DND-41 (cell line): ENCODE measurements at regions not wholly inside any gene's neighbourhood (a gene's known extent, or its start where the extent isn't known, plus 50 kb on each side); places are given as distances from the start of the nearest gene placed in this dataset.

Experiments
- ATAC-seq: fragments of 200-7000 bp; cut with Tn5 transposase; 3 replicates; pipeline ENCODE4 v1.9.1; 2021; ENCODE audit warnings: low read depth; ENCODE audit not compliant: insufficient read depth
- DNase-seq: peaks from one replicate; pipeline ENCODE4 v3.0.0-alpha.2; 2020
- H2AFZ ChIP-seq: 2 replicates; pipeline ENCODE4 v1.6.0; 2012; ENCODE audit warnings: low read depth, low read length
- H3K27ac ChIP-seq: 2 replicates; pipeline ENCODE4 v1.5.1; 2012; ENCODE audit warnings: low read length, inconsistent platforms
- H3K27me3 ChIP-seq: fragments of 200-600 bp; sonication (generic); 2 replicates; pipeline ENCODE4 v1.6.0; 2012; ENCODE audit warnings: low read length, mild to moderate bottlenecking, inconsistent platforms; ENCODE audit not compliant: insufficient read depth, poor library complexity
- H3K36me3 ChIP-seq: 2 replicates; pipeline ENCODE4 v1.5.1; 2012; ENCODE audit warnings: low read length, inconsistent platforms; ENCODE audit not compliant: insufficient read depth
- H3K4me1 ChIP-seq: 2 replicates; pipeline ENCODE4 v1.5.1; 2012; ENCODE audit warnings: mild to moderate bottlenecking, low read length; ENCODE audit not compliant: insufficient read depth
- H3K4me2 ChIP-seq: 2 replicates; pipeline ENCODE4 v1.6.0; 2012; ENCODE audit warnings: mild to moderate bottlenecking, moderate library complexity, low read length, inconsistent platforms; ENCODE audit not compliant: insufficient read depth
- H3K4me3 ChIP-seq, 2 experiments: fragments of 200-600 bp in 1 of 2; shearing (Covaris generic) in 1 of 2; 2 replicates each; pipeline ENCODE4 v1.5.1; 2012 to 2016; ENCODE audit warnings: inconsistent platforms in 2 of 2, low read length in 2 of 2, mild to moderate bottlenecking in 2 of 2, low read depth in 1 of 2, moderate library complexity in 1 of 2
- H3K79me2 ChIP-seq: 2 replicates; pipeline ENCODE4 v1.6.0; 2012; ENCODE audit warnings: low read length, inconsistent platforms; ENCODE audit not compliant: insufficient read depth
- H3K9ac ChIP-seq: 2 replicates; pipeline ENCODE4 v1.6.0; 2012; ENCODE audit warnings: low read depth, mild to moderate bottlenecking, inconsistent platforms, low read length, moderate library complexity
- H3K9me3 ChIP-seq: 2 replicates; pipeline ENCODE4 v1.5.1; 2012; ENCODE audit warnings: low read length, moderate library complexity, mild to moderate bottlenecking, inconsistent platforms; ENCODE audit not compliant: insufficient read depth, severe bottlenecking
- H4K20me1 ChIP-seq: 2 replicates; pipeline ENCODE4 v1.6.0; 2012; ENCODE audit warnings: low read length; ENCODE audit not compliant: insufficient read depth
- EZH2 ChIP-seq: IDR thresholded peaks from 3 replicates; pipeline ENCODE4 v1.6.1; 2012; ENCODE audit warnings: borderline replicate concordance, low read depth, mild to moderate bottlenecking, moderate library complexity, low read length, inconsistent platforms; ENCODE audit not compliant: severe bottlenecking
- TF ChIP-seq, protein P1 (sequence below): IDR thresholded peaks from 2 replicates; pipeline ENCODE4 v1.5.1; 2012; ENCODE audit warnings: borderline replicate concordance, low read length, moderate library complexity, mild to moderate bottlenecking; ENCODE audit not compliant: poor library complexity, severe bottlenecking; ENCODE audit errors: extremely low read depth

DNA sequence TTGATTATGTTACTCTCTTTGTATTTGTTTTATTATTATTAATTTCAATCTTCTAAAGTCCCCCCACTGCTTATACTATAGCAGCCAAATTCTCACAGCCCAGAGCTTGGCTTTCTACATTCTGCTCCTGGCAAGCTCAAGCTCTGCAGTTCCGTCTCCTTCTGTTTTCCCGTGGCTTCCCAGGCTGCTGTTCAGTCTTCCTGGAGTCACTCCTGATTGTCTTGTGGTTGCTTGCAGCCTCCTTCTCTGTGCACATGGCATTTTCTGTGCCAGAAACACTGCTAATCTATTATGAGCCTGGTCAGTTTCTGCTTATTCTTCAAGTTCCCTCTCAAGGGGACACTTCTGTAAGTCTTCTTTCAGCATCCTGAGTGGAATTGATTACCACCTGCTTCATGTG lies 533.7 kb upstream of the IGFBP3 start:
- Histone ChIP-seq H3K4me1 (no peaks in the 10 kb centered on the region), H3K9me3 (no peaks in the 10 kb centered on the region), H3K27ac (no peak overlapping the region), H3K36me3 (no peaks in the 10 kb centered on the region), H3K9ac (no peak overlapping the region), H3K79me2 (no peaks in the 10 kb centered on the region), H3K4me3 (no peak overlapping the region), H4K20me1 (no peaks in the 10 kb centered on the region), H3K4me2 (no peak overlapping the region), H3K27me3 (no peaks in the 10 kb centered on the region), H2AFZ (no peak overlapping the region)
- TF ChIP-seq, protein P1, sequence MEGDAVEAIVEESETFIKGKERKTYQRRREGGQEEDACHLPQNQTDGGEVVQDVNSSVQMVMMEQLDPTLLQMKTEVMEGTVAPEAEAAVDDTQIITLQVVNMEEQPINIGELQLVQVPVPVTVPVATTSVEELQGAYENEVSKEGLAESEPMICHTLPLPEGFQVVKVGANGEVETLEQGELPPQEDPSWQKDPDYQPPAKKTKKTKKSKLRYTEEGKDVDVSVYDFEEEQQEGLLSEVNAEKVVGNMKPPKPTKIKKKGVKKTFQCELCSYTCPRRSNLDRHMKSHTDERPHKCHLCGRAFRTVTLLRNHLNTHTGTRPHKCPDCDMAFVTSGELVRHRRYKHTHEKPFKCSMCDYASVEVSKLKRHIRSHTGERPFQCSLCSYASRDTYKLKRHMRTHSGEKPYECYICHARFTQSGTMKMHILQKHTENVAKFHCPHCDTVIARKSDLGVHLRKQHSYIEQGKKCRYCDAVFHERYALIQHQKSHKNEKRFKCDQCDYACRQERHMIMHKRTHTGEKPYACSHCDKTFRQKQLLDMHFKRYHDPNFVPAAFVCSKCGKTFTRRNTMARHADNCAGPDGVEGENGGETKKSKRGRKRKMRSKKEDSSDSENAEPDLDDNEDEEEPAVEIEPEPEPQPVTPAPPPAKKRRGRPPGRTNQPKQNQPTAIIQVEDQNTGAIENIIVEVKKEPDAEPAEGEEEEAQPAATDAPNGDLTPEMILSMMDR, result no peak
- TF ChIP-seq EZH2, result no peak
- no peak for DNase-seq
- no peak for ATAC-seq

DNA sequence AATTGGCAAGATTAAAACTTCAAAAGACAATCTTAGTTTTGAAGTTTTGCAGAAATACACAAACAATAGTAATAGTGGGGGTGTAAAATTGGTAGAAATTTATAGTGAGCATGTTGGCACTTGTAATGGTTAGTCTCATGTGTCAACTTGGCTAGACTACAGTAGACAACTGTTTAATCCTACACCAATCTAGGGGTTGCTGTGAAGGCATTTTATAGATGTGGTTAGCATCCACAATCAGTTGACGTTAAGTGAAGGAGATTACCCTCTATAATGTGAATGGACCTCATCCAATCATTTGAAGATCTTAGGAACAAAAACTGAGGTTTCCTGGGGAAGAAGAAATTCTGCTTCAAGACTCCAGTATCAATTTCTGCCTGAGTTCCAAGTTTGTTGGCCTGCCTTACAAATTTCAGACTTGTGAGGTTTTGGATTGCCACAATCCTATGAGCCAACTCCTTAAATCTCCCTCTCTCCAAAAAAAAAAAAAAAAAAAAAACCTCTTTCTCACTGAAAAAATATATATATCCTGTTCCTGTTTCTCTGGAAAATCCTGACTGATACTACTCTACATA lies 531.6 kb upstream of the IGFBP3 start:
- H3K4me3 ChIP-seq, result no peak overlapping the region
- H3K9ac ChIP-seq, result no peak overlapping the region
- no peaks in the 10 kb centered on the region for H4K20me1 ChIP-seq
- no peak overlapping the region for H3K4me2 ChIP-seq
- H3K27ac ChIP-seq, result no peak overlapping the region
- H2AFZ ChIP-seq, result no peak overlapping the region
- no peaks in the 10 kb centered on the region for H3K79me2 ChIP-seq
- ATAC-seq (no peak), DNase-seq (no peak)
- H3K36me3 ChIP-seq, result no peaks in the 10 kb centered on the region
- TF ChIP-seq, protein P1, result no peak
- TF ChIP-seq EZH2, result no peak
- H3K9me3 ChIP-seq, result no peaks in the 10 kb centered on the region
- no peaks in the 10 kb centered on the region for H3K27me3 ChIP-seq
- H3K4me1 ChIP-seq, result no peaks in the 10 kb centered on the region

DNA sequence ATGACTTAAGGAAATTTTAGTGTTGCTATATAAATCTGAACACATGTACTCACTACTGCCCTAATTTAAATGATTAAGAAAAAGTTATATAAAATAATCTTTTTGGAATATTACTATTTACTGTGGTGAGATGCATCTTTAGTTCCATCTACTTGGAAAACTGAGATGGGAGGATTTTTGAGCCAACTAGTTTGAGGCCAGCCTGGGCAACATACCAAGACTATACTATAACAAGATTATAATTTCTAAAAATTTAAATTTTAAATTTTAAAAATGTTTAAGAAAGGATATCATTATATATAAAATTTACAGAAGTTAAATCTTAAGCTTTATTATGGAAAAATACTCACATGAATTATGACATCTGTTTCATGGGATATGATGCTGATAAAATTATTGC lies 530.8 kb upstream of the IGFBP3 start:
- Histone ChIP-seq H3K27me3 (no peaks in the 10 kb centered on the region), H2AFZ (no peak overlapping the region), H4K20me1 (no peaks in the 10 kb centered on the region), H3K4me2 (no peak overlapping the region), H3K27ac (no peak overlapping the region), H3K9ac (no peak overlapping the region), H3K36me3 (no peaks in the 10 kb centered on the region), H3K79me2 (no peaks in the 10 kb centered on the region), H3K4me3 (no peak overlapping the region), H3K4me1 (no peaks in the 10 kb centered on the region), H3K9me3 (no peaks in the 10 kb centered on the region)
- ATAC-seq, result no peak
- no peak for TF ChIP-seq EZH2
- TF ChIP-seq, protein P1, result no peak
- no peak for DNase-seq

DNA sequence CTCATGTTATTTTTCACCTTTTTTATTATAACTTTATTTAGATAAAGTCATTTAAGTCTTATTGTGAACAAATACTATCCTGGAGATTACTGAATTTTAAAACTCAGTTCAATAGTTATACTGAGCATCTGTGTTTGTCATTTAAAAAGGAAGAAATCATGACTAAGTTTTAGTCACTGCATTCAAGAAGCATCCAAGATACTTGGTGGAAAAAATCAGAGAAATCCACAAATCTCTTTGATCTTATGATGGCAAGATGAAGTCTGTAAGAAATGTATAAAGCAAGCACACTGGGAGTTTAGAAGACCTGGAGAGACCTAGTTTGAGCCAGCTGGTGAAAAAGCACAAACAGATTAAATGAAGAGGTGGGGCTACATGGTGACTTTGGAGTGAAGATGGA lies 529.8 kb upstream of the IGFBP3 start:
- H4K20me1 ChIP-seq, result no peaks in the 10 kb centered on the region
- no peaks in the 10 kb centered on the region for H3K4me1 ChIP-seq
- no peaks in the 10 kb centered on the region for H3K9me3 ChIP-seq
- no peaks in the 10 kb centered on the region for H3K79me2 ChIP-seq
- no peaks in the 10 kb centered on the region for H3K27me3 ChIP-seq
- no peak overlapping the region for H2AFZ ChIP-seq
- TF ChIP-seq, protein P1, result no peak
- no peak for TF ChIP-seq EZH2
- no peak overlapping the region for H3K9ac ChIP-seq
- DNase-seq (no peak), ATAC-seq (no peak)
- H3K27ac ChIP-seq, result no peak overlapping the region
- no peak overlapping the region for H3K4me3 ChIP-seq
- no peak overlapping the region for H3K4me2 ChIP-seq
- no peaks in the 10 kb centered on the region for H3K36me3 ChIP-seq
